ENCODE measurements at regions not wholly inside any gene's neighbourhood (a gene's known extent, or its start where the extent isn't known, plus 50 kb on each side); places are given as distances from the start of the nearest gene placed in this dataset.

GRCh38 chr6:152859225-152859624, 108.6 kb downstream of the VIP start:
- intact Hi-C loops (cut with micrococcal nuclease; ENCODE audit: unreplicated experiment) = no loop called here
- DNase-seq (ENCODE audit: low spot score) = no peak
- Histone ChIP-seq H3K4me3 (ENCODE audit: low read depth, low read length, poor library complexity, severe bottlenecking) (no peak overlapping the region), H3K27ac (ENCODE audit: low read depth, low read length, poor library complexity, severe bottlenecking) (no peak overlapping the region), H3K27me3 (replicated peaks; ENCODE audit: insufficient read depth, low read depth, low read length, poor library complexity) (peaks cover 50% of the 10 kb centered on the region), H3K4me1 (ENCODE audit: insufficient read depth, low read length, poor library complexity, severe bottlenecking) (no peaks in the 10 kb centered on the region), H3K9me3 (ENCODE audit: low read depth, low read length, poor library complexity, severe bottlenecking) (no peaks in the 10 kb centered on the region), H3K36me3 (ENCODE audit: insufficient read depth, low read length, poor library complexity, severe bottlenecking) (no peaks in the 10 kb centered on the region)
- TF ChIP-seq EZH2 (IDR thresholded peaks at IDR 0.05; ENCODE audit: borderline replicate concordance, low read depth, low read length, poor library complexity, severe bottlenecking) = no peak
- TF ChIP-seq, protein P1, sequence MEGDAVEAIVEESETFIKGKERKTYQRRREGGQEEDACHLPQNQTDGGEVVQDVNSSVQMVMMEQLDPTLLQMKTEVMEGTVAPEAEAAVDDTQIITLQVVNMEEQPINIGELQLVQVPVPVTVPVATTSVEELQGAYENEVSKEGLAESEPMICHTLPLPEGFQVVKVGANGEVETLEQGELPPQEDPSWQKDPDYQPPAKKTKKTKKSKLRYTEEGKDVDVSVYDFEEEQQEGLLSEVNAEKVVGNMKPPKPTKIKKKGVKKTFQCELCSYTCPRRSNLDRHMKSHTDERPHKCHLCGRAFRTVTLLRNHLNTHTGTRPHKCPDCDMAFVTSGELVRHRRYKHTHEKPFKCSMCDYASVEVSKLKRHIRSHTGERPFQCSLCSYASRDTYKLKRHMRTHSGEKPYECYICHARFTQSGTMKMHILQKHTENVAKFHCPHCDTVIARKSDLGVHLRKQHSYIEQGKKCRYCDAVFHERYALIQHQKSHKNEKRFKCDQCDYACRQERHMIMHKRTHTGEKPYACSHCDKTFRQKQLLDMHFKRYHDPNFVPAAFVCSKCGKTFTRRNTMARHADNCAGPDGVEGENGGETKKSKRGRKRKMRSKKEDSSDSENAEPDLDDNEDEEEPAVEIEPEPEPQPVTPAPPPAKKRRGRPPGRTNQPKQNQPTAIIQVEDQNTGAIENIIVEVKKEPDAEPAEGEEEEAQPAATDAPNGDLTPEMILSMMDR (conservative IDR thresholded peaks at IDR 0.05; ENCODE audit: low read depth, low read length) = no peak
- no TSS peak for BruUV-seq (replicated peaks)
- ChIA-PET CTCF (no interaction called here), POLR2A (ENCODE audit: low non-redundant PET) (no interaction called here)

GRCh38 chr6:152863618-152864326, 113.2 kb downstream of the VIP start:
- Histone ChIP-seq H3K27me3 (replicated peaks; ENCODE audit: insufficient read depth, low read depth, low read length, poor library complexity) (peaks cover 50% of the 10 kb centered on the region), H3K4me3 (ENCODE audit: low read depth, low read length, poor library complexity, severe bottlenecking) (no peak overlapping the region), H3K27ac (ENCODE audit: low read depth, low read length, poor library complexity, severe bottlenecking) (no peak overlapping the region), H3K36me3 (ENCODE audit: insufficient read depth, low read length, poor library complexity, severe bottlenecking) (no peaks in the 10 kb centered on the region), H3K9me3 (ENCODE audit: low read depth, low read length, poor library complexity, severe bottlenecking) (no peaks in the 10 kb centered on the region), H3K4me1 (ENCODE audit: insufficient read depth, low read length, poor library complexity, severe bottlenecking) (no peaks in the 10 kb centered on the region)
- TF ChIP-seq, protein P1 (conservative IDR thresholded peaks at IDR 0.05; ENCODE audit: low read depth, low read length) = peak; percentile 75
- TF ChIP-seq EZH2 (IDR thresholded peaks at IDR 0.05; ENCODE audit: borderline replicate concordance, low read depth, low read length, poor library complexity, severe bottlenecking) = no peak
- intact Hi-C loops (cut with micrococcal nuclease; ENCODE audit: unreplicated experiment) = loop anchor here (1.0 to 5.0 kb wide), 3 partner anchors 34 to 161 kb away; no protein-coding TSS in a partner anchor
- ChIA-PET CTCF (interaction anchor here (0.7 kb wide), 1 partner anchor 84 kb away, joined by 3 read pairs; no protein-coding TSS in a partner anchor), POLR2A (ENCODE audit: low non-redundant PET) (no interaction called here)
- no TSS peak for BruUV-seq (replicated peaks)
- DNase-seq (ENCODE audit: low spot score) = peak; percentile 78

GRCh38 chr6:152874267-152874666, 108.6 kb downstream of the FBXO5 start:
- Histone ChIP-seq H3K27ac (ENCODE audit: low read depth, low read length, poor library complexity, severe bottlenecking) (no peak overlapping the region), H3K4me1 (ENCODE audit: insufficient read depth, low read length, poor library complexity, severe bottlenecking) (no peaks in the 10 kb centered on the region), H3K9me3 (ENCODE audit: low read depth, low read length, poor library complexity, severe bottlenecking) (no peaks in the 10 kb centered on the region), H3K36me3 (ENCODE audit: insufficient read depth, low read length, poor library complexity, severe bottlenecking) (no peaks in the 10 kb centered on the region), H3K4me3 (ENCODE audit: low read depth, low read length, poor library complexity, severe bottlenecking) (no peak overlapping the region), H3K27me3 (replicated peaks; ENCODE audit: insufficient read depth, low read depth, low read length, poor library complexity) (peaks cover 27% of the 10 kb centered on the region)
- ChIA-PET CTCF (no interaction called here), POLR2A (ENCODE audit: low non-redundant PET) (no interaction called here)
- DNase-seq (ENCODE audit: low spot score) = no peak
- intact Hi-C loops (cut with micrococcal nuclease; ENCODE audit: unreplicated experiment) = no loop called here
- no TSS peak for BruUV-seq (replicated peaks)
- TF ChIP-seq, protein P1 (conservative IDR thresholded peaks at IDR 0.05; ENCODE audit: low read depth, low read length) = no peak
- TF ChIP-seq EZH2 (IDR thresholded peaks at IDR 0.05; ENCODE audit: borderline replicate concordance, low read depth, low read length, poor library complexity, severe bottlenecking) = no peak
